Left ventricle myocardium inferior (tissue), 1 donor: ENCODE measurements at regions not wholly inside any gene's neighbourhood (a gene's known extent, or its start where the extent isn't known, plus 50 kb on each side); places are given as distances from the start of the nearest gene placed in this dataset.

ENCODE experiments used
- DNase-seq: peaks from one replicate; pipeline ENCODE4 v3.0.0-alpha.2; 2020
- H3K27ac ChIP-seq: fragments of 200-600 bp; replicated peaks from 2 replicates; pipeline ENCODE4 v1.8.0; 2021
- H3K27me3 ChIP-seq: fragments of 200-600 bp; 2 replicates; pipeline ENCODE4 v1.8.0; 2021; ENCODE audit warnings: low read depth
- H3K36me3 ChIP-seq: fragments of 200-600 bp; 2 replicates; pipeline ENCODE4 v1.8.0; 2021
- H3K4me1 ChIP-seq: fragments of 200-600 bp; 2 replicates; pipeline ENCODE4 v1.8.0; 2021
- H3K4me3 ChIP-seq: fragments of 200-600 bp; 2 replicates; pipeline ENCODE4 v1.8.0; 2021; ENCODE audit warnings: mild to moderate bottlenecking, moderate library complexity
- H3K9me3 ChIP-seq: fragments of 200-600 bp; replicated peaks from 2 replicates; pipeline ENCODE4 v1.8.0; 2021
- intact Hi-C: fragments of 100-400 bp; cut with micrococcal nuclease; formaldehyde crosslinking; loops from one replicate; pipeline ENCODE4 v1.11.0; 2022
- TF ChIP-seq, protein P1 (sequence below): fragments of 200-600 bp; IDR thresholded peaks from 2 replicates; pipeline ENCODE4 v1.8.0; 2021; ENCODE audit warnings: antibody characterized with exemption, mild to moderate bottlenecking, borderline replicate concordance
- donor health status: DM: no; HTN: yes; CAD: no; lungs with severe emphysema.

DNA sequence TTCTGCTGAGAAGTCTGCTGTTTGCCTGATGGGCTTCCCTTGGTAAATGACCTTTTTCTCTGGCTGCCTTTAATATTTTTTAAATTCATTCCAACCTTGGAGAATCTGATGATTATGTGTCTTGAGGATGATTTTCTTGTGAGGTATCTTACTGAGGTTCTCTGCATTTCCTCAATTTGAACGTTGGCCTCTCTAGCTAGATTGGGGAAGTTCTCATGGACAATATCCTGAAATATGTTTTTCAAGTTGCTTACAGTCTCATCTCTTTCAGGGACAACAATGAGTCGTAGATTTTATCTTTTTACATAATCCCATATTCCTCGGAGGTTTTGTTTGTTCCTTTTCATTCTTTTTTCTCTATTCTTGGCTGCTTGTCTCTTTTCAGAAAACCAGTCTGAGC, 208.4 kb downstream of the KIF20B start:
- no peaks in the 10 kb centered on the region for H3K4me1 ChIP-seq
- no peaks in the 10 kb centered on the region for H3K36me3 ChIP-seq
- no peak overlapping the region for H3K27ac ChIP-seq
- TF ChIP-seq, protein P1, sequence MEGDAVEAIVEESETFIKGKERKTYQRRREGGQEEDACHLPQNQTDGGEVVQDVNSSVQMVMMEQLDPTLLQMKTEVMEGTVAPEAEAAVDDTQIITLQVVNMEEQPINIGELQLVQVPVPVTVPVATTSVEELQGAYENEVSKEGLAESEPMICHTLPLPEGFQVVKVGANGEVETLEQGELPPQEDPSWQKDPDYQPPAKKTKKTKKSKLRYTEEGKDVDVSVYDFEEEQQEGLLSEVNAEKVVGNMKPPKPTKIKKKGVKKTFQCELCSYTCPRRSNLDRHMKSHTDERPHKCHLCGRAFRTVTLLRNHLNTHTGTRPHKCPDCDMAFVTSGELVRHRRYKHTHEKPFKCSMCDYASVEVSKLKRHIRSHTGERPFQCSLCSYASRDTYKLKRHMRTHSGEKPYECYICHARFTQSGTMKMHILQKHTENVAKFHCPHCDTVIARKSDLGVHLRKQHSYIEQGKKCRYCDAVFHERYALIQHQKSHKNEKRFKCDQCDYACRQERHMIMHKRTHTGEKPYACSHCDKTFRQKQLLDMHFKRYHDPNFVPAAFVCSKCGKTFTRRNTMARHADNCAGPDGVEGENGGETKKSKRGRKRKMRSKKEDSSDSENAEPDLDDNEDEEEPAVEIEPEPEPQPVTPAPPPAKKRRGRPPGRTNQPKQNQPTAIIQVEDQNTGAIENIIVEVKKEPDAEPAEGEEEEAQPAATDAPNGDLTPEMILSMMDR: no peak
- no peak for DNase-seq
- peaks cover 17% of the 10 kb centered on the region for H3K27me3 ChIP-seq
- no peak overlapping the region for H3K4me3 ChIP-seq
- intact Hi-C loops: no loop called here
- peaks cover 8% of the 10 kb centered on the region for H3K9me3 ChIP-seq

DNA sequence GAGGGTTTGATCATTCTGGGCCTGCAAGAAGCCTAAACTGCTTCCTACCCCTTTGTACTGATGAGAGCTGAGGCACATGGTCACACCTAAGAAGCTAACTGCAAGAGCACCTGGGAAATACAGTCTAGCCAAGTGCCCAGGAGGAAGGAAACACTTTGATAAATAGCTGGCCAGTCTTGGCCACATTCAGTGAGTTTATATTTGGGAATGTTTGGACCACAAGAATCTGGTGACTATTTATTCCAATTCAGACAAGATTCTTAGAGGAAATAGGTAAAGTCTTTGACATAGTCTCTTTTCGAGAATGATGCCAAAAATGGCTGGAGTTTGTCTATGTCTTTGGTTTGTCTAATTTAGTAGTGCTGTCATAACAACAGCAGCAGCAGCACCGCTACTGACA, 213.6 kb downstream of the KIF20B start:
- DNase-seq: no peak
- Histone ChIP-seq H3K27ac (no peak overlapping the region), H3K4me3 (no peak overlapping the region), H3K9me3 (no peaks in the 10 kb centered on the region), H3K4me1 (no peaks in the 10 kb centered on the region), H3K27me3 (peaks cover 17% of the 10 kb centered on the region), H3K36me3 (no peaks in the 10 kb centered on the region)
- TF ChIP-seq, protein P1: no peak
- intact Hi-C loops: no loop called here

DNA sequence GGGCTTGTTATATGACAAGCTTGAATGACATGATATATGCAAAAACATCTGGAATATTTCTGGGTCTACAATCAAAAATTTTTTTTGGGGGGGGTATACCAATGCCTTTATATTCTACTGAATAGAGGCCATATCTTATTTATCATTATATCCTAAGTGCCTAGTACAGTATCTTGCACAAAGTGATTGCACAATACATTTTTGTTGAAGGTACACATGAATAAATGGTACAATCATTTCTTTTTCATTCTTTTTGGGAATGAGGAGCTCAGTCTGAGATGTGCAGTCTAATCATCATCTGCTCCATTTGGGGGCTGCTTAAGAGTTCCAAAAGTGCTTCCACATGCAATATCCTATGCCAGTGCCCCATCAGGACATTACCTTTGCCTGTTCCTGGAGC, 214.6 kb downstream of the KIF20B start:
- Histone ChIP-seq H3K36me3 (no peaks in the 10 kb centered on the region), H3K9me3 (no peaks in the 10 kb centered on the region), H3K4me1 (no peaks in the 10 kb centered on the region), H3K27ac (no peak overlapping the region), H3K27me3 (peaks cover 17% of the 10 kb centered on the region), H3K4me3 (no peak overlapping the region)
- TF ChIP-seq, protein P1: no peak
- no peak for DNase-seq
- intact Hi-C loops: no loop called here

DNA sequence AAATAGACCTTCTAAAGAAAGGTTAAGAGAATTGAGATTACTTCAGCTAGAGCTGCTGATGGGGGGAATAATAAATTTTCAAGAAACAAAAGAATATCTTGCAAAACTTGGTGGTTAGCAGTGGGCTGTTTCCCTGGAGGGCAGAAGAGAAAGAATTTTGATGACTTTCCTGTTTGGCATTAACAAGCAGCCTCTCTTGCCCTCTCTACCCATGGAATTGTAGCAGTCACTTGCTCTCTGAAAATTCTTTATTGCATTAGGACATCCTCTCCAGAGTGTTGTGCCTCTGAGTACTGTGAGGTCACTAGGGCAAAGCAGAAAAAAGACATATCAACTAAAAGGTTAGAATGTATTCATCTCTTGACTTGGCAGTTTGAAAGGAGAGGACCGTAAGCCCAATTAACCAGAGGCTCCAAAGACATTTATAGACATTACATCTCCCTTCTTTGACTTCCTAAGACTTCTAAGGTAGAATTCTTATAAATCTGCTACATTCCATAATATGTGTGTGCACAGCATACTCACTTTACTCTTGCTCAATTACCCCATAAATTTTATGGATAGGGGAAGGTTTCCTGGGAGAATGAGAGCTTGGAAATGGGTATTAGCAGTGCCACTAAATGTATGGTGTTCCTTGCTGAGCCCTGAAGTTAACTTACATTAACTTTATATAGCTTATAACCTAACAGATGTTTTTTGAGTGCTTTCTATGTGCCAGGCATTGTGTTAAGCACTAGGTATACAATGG, 215.3 kb downstream of the KIF20B start:
- DNase-seq: no peak
- Histone ChIP-seq H3K27me3 (peaks cover 17% of the 10 kb centered on the region), H3K4me3 (no peak overlapping the region), H3K36me3 (no peaks in the 10 kb centered on the region), H3K27ac (no peak overlapping the region), H3K4me1 (no peaks in the 10 kb centered on the region), H3K9me3 (no peaks in the 10 kb centered on the region)
- intact Hi-C loops: no loop called here
- TF ChIP-seq, protein P1: no peak

DNA sequence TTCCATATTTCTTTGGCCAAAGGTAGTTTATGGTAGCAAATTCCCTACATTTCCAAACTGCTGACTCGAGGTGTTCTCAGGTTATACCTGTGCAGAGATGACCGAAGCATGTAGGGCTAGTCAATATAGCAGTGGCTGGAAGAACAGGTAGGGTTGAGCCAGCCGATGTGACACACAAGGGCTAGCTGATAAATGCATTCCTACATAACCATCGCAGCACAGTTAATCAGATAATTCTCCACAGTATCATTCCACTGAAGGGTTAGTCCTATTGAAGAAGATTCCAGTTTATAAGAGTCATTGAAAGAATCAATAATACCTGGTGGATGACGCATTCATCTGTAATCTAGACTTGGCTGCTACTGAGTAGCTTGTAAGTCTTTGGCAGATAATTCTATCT, 220.0 kb downstream of the KIF20B start:
- TF ChIP-seq, protein P1: no peak
- H3K27me3 ChIP-seq: no peaks in the 10 kb centered on the region

More for the DNA sequence above, 220.0 kb downstream of the KIF20B start:
- no peak overlapping the region for H3K27ac ChIP-seq
- H3K9me3 ChIP-seq: no peaks in the 10 kb centered on the region
- intact Hi-C loops: no loop called here
- DNase-seq: no peak
- no peaks in the 10 kb centered on the region for H3K4me1 ChIP-seq
- H3K4me3 ChIP-seq: no peak overlapping the region
- no peaks in the 10 kb centered on the region for H3K36me3 ChIP-seq
